Natural killer cell (primary cell): ENCODE measurements at regions not wholly inside any gene's neighbourhood (a gene's known extent, or its start where the extent isn't known, plus 50 kb on each side); places are given as distances from the start of the nearest gene placed in this dataset.

Experiments used
- ATAC-seq, 3 donors: fragments of 150-1000 bp in 2 of 3; fragments of 200-7000 bp in 1 of 3; cut with Tn5 transposase; 1 replicate in 1 of 3; 2 replicates in 2 of 3; pipeline ENCODE4 v1.10.0; 2021; ENCODE audit warnings: mild to moderate bottlenecking in 2 of 3, moderate library complexity in 2 of 3
- DNase-seq, 2 donors: peaks; one replicate each; pipeline versions ENCODE4 v3.0.0 to v3.0.0-alpha.2; 2013 to 2021; ENCODE audit warnings: mixed read lengths in 1 of 2
- H3K27ac ChIP-seq: one replicate; pipeline ENCODE4 v1.5.1; 2013; ENCODE audit warnings: mild to moderate bottlenecking, low read length
- H3K27me3 ChIP-seq: one replicate; pipeline ENCODE4 v1.6.1; 2013; ENCODE audit warnings: low read length; ENCODE audit not compliant: control insufficient read depth, insufficient read depth
- H3K36me3 ChIP-seq: one replicate; pipeline ENCODE4 v1.6.1; 2013; ENCODE audit warnings: low read length; ENCODE audit not compliant: control insufficient read depth, insufficient read depth
- H3K4me1 ChIP-seq: one replicate; pipeline ENCODE4 v1.6.1; 2013; ENCODE audit warnings: low read length; ENCODE audit not compliant: control insufficient read depth, insufficient read depth
- H3K4me3 ChIP-seq: one replicate; pipeline ENCODE4 v1.5.1; 2013; ENCODE audit warnings: low read length
- H3K9me3 ChIP-seq: one replicate; pipeline ENCODE4 v1.6.1; 2013; ENCODE audit warnings: low read length; ENCODE audit not compliant: control insufficient read depth, insufficient read depth
- H3K27ac Mint-ChIP-seq, 2 donors: one replicate each; pipeline ENCODE4 v1.8.0; 2022; ENCODE audit warnings: mild to moderate bottlenecking in 2 of 2, mixed read lengths in 2 of 2, moderate library complexity in 1 of 2
- H3K27me3 Mint-ChIP-seq, 2 donors: one replicate each; pipeline ENCODE4 v1.8.0; 2022; ENCODE audit warnings: low read depth in 2 of 2, mixed read lengths in 2 of 2
- H3K36me3 Mint-ChIP-seq: one replicate; pipeline ENCODE4 v1.8.0; 2022; ENCODE audit warnings: mixed read lengths
- H3K4me1 Mint-ChIP-seq, 2 donors: one replicate each; pipeline ENCODE4 v1.8.0; 2022; ENCODE audit warnings: mixed read lengths in 2 of 2
- H3K4me3 Mint-ChIP-seq: one replicate; pipeline ENCODE4 v1.8.0; 2022; ENCODE audit warnings: mild to moderate bottlenecking, moderate library complexity, mixed read lengths
- H3K9me3 Mint-ChIP-seq, 2 donors: one replicate each; pipeline ENCODE4 v1.8.0; 2022; ENCODE audit warnings: mixed read lengths in 2 of 2
- CTCF ChIP-seq: fragments of 200-600 bp; IDR thresholded peaks from one replicate; pipeline ENCODE4 v1.8.0; 2022; ENCODE audit warnings: antibody characterized with exemption
- WGBS: methylation state at CpG from one replicate; pipeline ENCODE4 v1.1.7; 2013; ENCODE audit warnings: missing lambda C conversion rate; ENCODE audit not compliant: insufficient coverage; 5-methylcytosine and 5-hydroxymethylcytosine counted together
- intact Hi-C: fragments of 100-400 bp; cut with micrococcal nuclease; formaldehyde crosslinking; loops from one replicate; pipeline ENCODE4 v1.14.2; 2022

- intact Hi-C loops, result no loop called here
- Mint-ChIP-seq H3K27ac (no peak overlapping the region), H3K4me3 (no peak overlapping the region), H3K4me1 (no peaks in the 10 kb centered on the region), H3K27me3 (no peaks in the 10 kb centered on the region), H3K36me3 (no peaks in the 10 kb centered on the region), H3K9me3 (no peaks in the 10 kb centered on the region)
- no peak overlapping the region for H3K4me3 ChIP-seq
- H3K4me1 ChIP-seq, result no peaks in the 10 kb centered on the region
- ATAC-seq, result no peak
- WGBS, result 83% methylated on average over 2 of the region's 2 CpGs
- no peak overlapping the region for H3K27ac ChIP-seq
- no peak for TF ChIP-seq CTCF
- H3K36me3 ChIP-seq, result no peaks in the 10 kb centered on the region
- no peaks in the 10 kb centered on the region for H3K27me3 ChIP-seq
- no peak for DNase-seq
- no peaks in the 10 kb centered on the region for H3K9me3 ChIP-seq
Observed at GRCh38 chr13:42673677-42674076, 99.7 kb downstream of the TNFSF11 start.

GRCh38 chr13:42680748-42681147 is 100.6 kb upstream of the FAM216B start:
- Histone ChIP-seq H3K4me1 (no peaks in the 10 kb centered on the region), H3K27me3 (no peaks in the 10 kb centered on the region), H3K4me3 (no peak overlapping the region), H3K27ac (no peak overlapping the region), H3K9me3 (no peaks in the 10 kb centered on the region), H3K36me3 (no peaks in the 10 kb centered on the region)
- Mint-ChIP-seq H3K9me3 (no peaks in the 10 kb centered on the region), H3K36me3 (no peaks in the 10 kb centered on the region), H3K4me3 (no peak overlapping the region), H3K27ac (no peak overlapping the region), H3K27me3 (peaks cover 4 to 28% of the 10 kb centered on the region in 2 donors), H3K4me1 (no peaks in the 10 kb centered on the region)
- 88% methylated on average over 2 of the region's 2 CpGs for WGBS
- no peak for ATAC-seq
- no peak for TF ChIP-seq CTCF
- DNase-seq, result no peak
- intact Hi-C loops, result no loop called here

- H3K9me3 ChIP-seq, result no peaks in the 10 kb centered on the region
- Mint-ChIP-seq H3K4me3 (no peak overlapping the region), H3K36me3 (no peaks in the 10 kb centered on the region), H3K4me1 (no peaks in the 10 kb centered on the region), H3K9me3 (no peaks in the 10 kb centered on the region), H3K27ac (no peak overlapping the region), H3K27me3 (peaks cover 4 to 28% of the 10 kb centered on the region in 2 donors)
- intact Hi-C loops, result no loop called here
- no peak for DNase-seq
- H3K4me1 ChIP-seq, result no peaks in the 10 kb centered on the region
- TF ChIP-seq CTCF, result no peak
- H3K4me3 ChIP-seq, result no peak overlapping the region
- H3K36me3 ChIP-seq, result no peaks in the 10 kb centered on the region
- 94% methylated on average over 3 of the region's 4 CpGs for WGBS
- no peak for ATAC-seq
- no peaks in the 10 kb centered on the region for H3K27me3 ChIP-seq
- no peak overlapping the region for H3K27ac ChIP-seq
Observed at GRCh38 chr13:42681326-42682100, 99.9 kb upstream of the FAM216B start.

- Mint-ChIP-seq H3K4me3 (no peak overlapping the region), H3K27ac (no peak overlapping the region), H3K27me3 (peaks cover 4 to 33% of the 10 kb centered on the region in 2 donors), H3K4me1 (no peaks in the 10 kb centered on the region), H3K9me3 (peaks cover 0 to 2% of the 10 kb centered on the region in 2 donors), H3K36me3 (no peaks in the 10 kb centered on the region)
- ATAC-seq, result no peak
- Histone ChIP-seq H3K27me3 (no peaks in the 10 kb centered on the region), H3K4me1 (no peaks in the 10 kb centered on the region), H3K9me3 (no peaks in the 10 kb centered on the region), H3K4me3 (no peak overlapping the region), H3K36me3 (no peaks in the 10 kb centered on the region), H3K27ac (no peak overlapping the region)
- no peak for TF ChIP-seq CTCF
- 96% methylated on average over 1 of the region's 2 CpGs for WGBS
- no peak for DNase-seq
- intact Hi-C loops, result no loop called here
Observed at GRCh38 chr13:42684226-42684625, 97.2 kb upstream of the FAM216B start.
